Lung (tissue), 11 donors: ENCODE measurements at regions not wholly inside any gene's neighbourhood (a gene's known extent, or its start where the extent isn't known, plus 50 kb on each side); places are given as distances from the start of the nearest gene placed in this dataset.
A peak's percentile ranks its signal among the peaks of the same experiment; 100 is the strongest.

Experiments
- ATAC-seq: fragments of 200-7000 bp; cut with Tn5 transposase; one replicate; pipeline ENCODE4 v1.9.1; 2020; ENCODE audit warnings: moderate number of reproducible peaks; ENCODE audit not compliant: insufficient read depth, low FRiP score
- DNase-seq, 3 donors: peaks; one replicate each; pipeline ENCODE4 v3.0.0-alpha.2; 2013 to 2017
- H3K27ac ChIP-seq, 2 donors: one replicate each; pipeline ENCODE4 v1.5.1; 2013; ENCODE audit warnings: mild to moderate bottlenecking in 2 of 2, moderate library complexity in 2 of 2, control low read depth in 1 of 2, inconsistent platforms in 1 of 2, low read depth in 1 of 2, low read length in 1 of 2
- H3K27me3 ChIP-seq, 3 donors: one replicate each; pipeline ENCODE4 v1.5.1; 2013; ENCODE audit warnings: low read length in 2 of 3; ENCODE audit not compliant: control insufficient read depth in 3 of 3, insufficient read depth in 3 of 3
- H3K36me3 ChIP-seq, 4 donors: one replicate each; pipeline ENCODE4 v1.5.1; 2013; ENCODE audit warnings: low read length in 4 of 4, mild to moderate bottlenecking in 1 of 4, moderate library complexity in 1 of 4; ENCODE audit not compliant: control insufficient read depth in 4 of 4, insufficient read depth in 4 of 4
- H3K4me1 ChIP-seq, 5 donors: one replicate each; pipeline ENCODE4 v1.5.1; 2013; ENCODE audit warnings: low read length in 5 of 5, mild to moderate bottlenecking in 2 of 5, moderate library complexity in 1 of 5; ENCODE audit not compliant: control insufficient read depth in 5 of 5, insufficient read depth in 5 of 5
- H3K4me3 ChIP-seq: one replicate; pipeline ENCODE4 v1.5.1; 2013; ENCODE audit warnings: mild to moderate bottlenecking, control low read depth, moderate library complexity
- H3K9ac ChIP-seq, 2 donors: one replicate each; pipeline ENCODE4 v1.5.1; 2013; ENCODE audit warnings: low read length in 2 of 2, control low read depth in 1 of 2; ENCODE audit not compliant: insufficient read depth in 1 of 2
- H3K9me3 ChIP-seq, 4 donors: one replicate each; pipeline ENCODE4 v1.5.1; 2013; ENCODE audit warnings: low read length in 3 of 4, mild to moderate bottlenecking in 1 of 4, moderate library complexity in 1 of 4; ENCODE audit not compliant: control insufficient read depth in 4 of 4, insufficient read depth in 3 of 4
- WGBS, 2 donors: extraction: QIAGEN DNeasy Blood & Tissue Kit; methylation state at CpG; one replicate each; pipeline ENCODE4 v1.1.7; 2013; 5-methylcytosine and 5-hydroxymethylcytosine counted together
- TF ChIP-seq, protein P1 (sequence below): IDR thresholded peaks from 2 replicates; pipeline ENCODE4 v1.5.1; 2012; ENCODE audit warnings: mild to moderate bottlenecking; ENCODE audit errors: control extremely low read depth, extremely low read depth
- donor health status: control.
- donor health status: control.
- donor health status: Bipolar disorder and iron deficiency.
- donor health status: healthy.
- donor health status: DM: yes; HTN: yes; CAD: no.

GRCh38 chr10:29914986-29915785, 144.2 kb downstream of the JCAD start:
- Histone ChIP-seq H3K36me3 (no peaks in the 10 kb centered on the region), H3K27me3 (no peaks in the 10 kb centered on the region), H3K9me3 (no peaks in the 10 kb centered on the region), H3K4me3 (no peak overlapping the region), H3K27ac (no peak overlapping the region), H3K4me1 (no peaks in the 10 kb centered on the region), H3K9ac (no peak overlapping the region)
- 76 to 86% methylated on average over 3 of the region's 3 CpGs for WGBS, 2 donors
- no peak for ATAC-seq
- TF ChIP-seq, protein P1, sequence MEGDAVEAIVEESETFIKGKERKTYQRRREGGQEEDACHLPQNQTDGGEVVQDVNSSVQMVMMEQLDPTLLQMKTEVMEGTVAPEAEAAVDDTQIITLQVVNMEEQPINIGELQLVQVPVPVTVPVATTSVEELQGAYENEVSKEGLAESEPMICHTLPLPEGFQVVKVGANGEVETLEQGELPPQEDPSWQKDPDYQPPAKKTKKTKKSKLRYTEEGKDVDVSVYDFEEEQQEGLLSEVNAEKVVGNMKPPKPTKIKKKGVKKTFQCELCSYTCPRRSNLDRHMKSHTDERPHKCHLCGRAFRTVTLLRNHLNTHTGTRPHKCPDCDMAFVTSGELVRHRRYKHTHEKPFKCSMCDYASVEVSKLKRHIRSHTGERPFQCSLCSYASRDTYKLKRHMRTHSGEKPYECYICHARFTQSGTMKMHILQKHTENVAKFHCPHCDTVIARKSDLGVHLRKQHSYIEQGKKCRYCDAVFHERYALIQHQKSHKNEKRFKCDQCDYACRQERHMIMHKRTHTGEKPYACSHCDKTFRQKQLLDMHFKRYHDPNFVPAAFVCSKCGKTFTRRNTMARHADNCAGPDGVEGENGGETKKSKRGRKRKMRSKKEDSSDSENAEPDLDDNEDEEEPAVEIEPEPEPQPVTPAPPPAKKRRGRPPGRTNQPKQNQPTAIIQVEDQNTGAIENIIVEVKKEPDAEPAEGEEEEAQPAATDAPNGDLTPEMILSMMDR: no peak
- peak in 2 of 3 donors; percentile 18 to 49 for DNase-seq

- no peaks in the 10 kb centered on the region for H3K36me3 ChIP-seq
- 44 to 58% methylated on average over 6 of the region's 6 CpGs for WGBS, 2 donors
- no peaks in the 10 kb centered on the region for H3K27me3 ChIP-seq
- ATAC-seq (no peak), DNase-seq (peak in 1 of 3 donors; percentile 32)
- no peak overlapping the region for H3K4me3 ChIP-seq
- no peak overlapping the region for H3K9ac ChIP-seq
- TF ChIP-seq, protein P1: no peak
- H3K27ac ChIP-seq: no peak overlapping the region
- H3K4me1 ChIP-seq: no peaks in the 10 kb centered on the region
- peaks cover 0 to 3% (median 0%) of the 10 kb centered on the region in 4 donors for H3K9me3 ChIP-seq
Observed at GRCh38 chr10:29908962-29909361, 150.4 kb downstream of the JCAD start.

DNA sequence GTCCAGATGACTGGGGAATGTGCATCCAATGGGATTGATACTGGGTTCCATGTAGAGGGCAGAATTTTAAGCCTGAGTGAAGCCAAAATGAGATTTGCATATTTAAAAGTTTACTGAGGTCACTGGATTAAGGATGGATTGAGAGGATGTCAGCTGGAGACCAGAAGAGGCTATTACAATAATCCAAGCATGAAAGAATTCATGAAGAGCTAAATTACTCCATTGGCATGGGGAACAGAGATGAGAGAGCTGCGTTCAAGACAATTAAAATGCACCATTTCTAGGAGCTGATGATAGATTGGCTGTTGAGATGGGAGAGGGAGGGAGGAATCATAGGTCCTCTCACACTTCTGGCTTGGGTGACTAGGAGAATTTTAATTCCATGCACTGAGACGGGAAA, 158.5 kb downstream of the JCAD start:
- H3K4me1 ChIP-seq: no peaks in the 10 kb centered on the region
- H3K9ac ChIP-seq: no peak overlapping the region
- no peaks in the 10 kb centered on the region for H3K36me3 ChIP-seq
- WGBS, 2 donors: 70% methylated on average over 2 of the region's 2 CpGs
- peaks cover 0 to 3% (median 0%) of the 10 kb centered on the region in 4 donors for H3K9me3 ChIP-seq
- DNase-seq (no peak), ATAC-seq (no peak)
- H3K4me3 ChIP-seq: no peak overlapping the region
- H3K27ac ChIP-seq: no peak overlapping the region
- no peaks in the 10 kb centered on the region for H3K27me3 ChIP-seq
- TF ChIP-seq, protein P1: no peak
